ENCODE measurements at regions not wholly inside any gene's neighbourhood (a gene's known extent, or its start where the extent isn't known, plus 50 kb on each side); places are given as distances from the start of the nearest gene placed in this dataset.

- FAIRE-seq: no peak
- ChIA-PET POLR2A (no interaction called here), CTCF (no interaction called here)
- no peak overlapping the region for H3K4me3 ChIP-seq
- H3K27ac ChIP-seq: no peak overlapping the region
- TF ChIP-seq RFX5 (IDR thresholded peaks at IDR 0.05) (no peak), HOXA7 (CRISPR knock-in tag; IDR thresholded peaks at IDR 0.05) (no peak), TP53 (CRISPR knock-in tag; IDR thresholded peaks at IDR 0.05) (no peak), HDAC2 (IDR thresholded peaks at IDR 0.05) (no peak), KDM5A (IDR thresholded peaks at IDR 0.05) (no peak), ZFP36 (IDR thresholded peaks at IDR 0.05; ENCODE audit: borderline replicate concordance, partially characterized antibody) (no peak), HMGXB4 (CRISPR knock-in tag; IDR thresholded peaks at IDR 0.05; ENCODE audit: borderline replicate concordance) (no peak), POLR2A (IDR thresholded peaks at IDR 0.05; ENCODE audit: low read length) (no peak), EP300 (IDR thresholded peaks at IDR 0.05) (no peak), NFE2L2 (conservative IDR thresholded peaks at IDR 0.05; ENCODE audit: low read length) (no peak), GATA3 (IDR thresholded peaks at IDR 0.05; ENCODE audit: borderline replicate concordance) (no peak), USF2 (IDR thresholded peaks at IDR 0.05) (no peak), BCL3 (IDR thresholded peaks at IDR 0.05) (no peak), E2F6 (IDR thresholded peaks at IDR 0.05; ENCODE audit: borderline replicate concordance, low read depth) (no peak), JUN (IDR thresholded peaks at IDR 0.05) (no peak), PBX3 (IDR thresholded peaks at IDR 0.05) (no peak), MAX (IDR thresholded peaks at IDR 0.05) (no peak), MAFK (IDR thresholded peaks at IDR 0.05; ENCODE audit: partially characterized antibody) (no peak), JUNB (IDR thresholded peaks at IDR 0.05) (no peak), HOXB13 (CRISPR knock-in tag; IDR thresholded peaks at IDR 0.05; ENCODE audit: low read depth) (no peak)
- H3K4me1 ChIP-seq: no peaks in the 10 kb centered on the region
- H3K9me3 ChIP-seq: no peaks in the 10 kb centered on the region
- ATAC-seq: no peak
- no peak overlapping the region for H3K4me2 ChIP-seq
- DNase-seq (ENCODE audit: low read depth in 1 of 2, low spot score in 1 of 2): no peak
- 20% methylated on average over 6 of the region's 6 CpGs for WGBS (ENCODE audit: missing lambda C conversion rate)
Observed at GRCh38 chr1:14371771-14372497, 226.6 kb upstream of the KAZN start.

GRCh38 chr1:14372526-14372925, 226.0 kb upstream of the KAZN start:
- no peak overlapping the region for H3K4me3 ChIP-seq
- no peak for ATAC-seq
- TF ChIP-seq ATOH8 (CRISPR knock-in tag; IDR thresholded peaks at IDR 0.05; ENCODE audit: low read depth) (no peak), BHLHE40 (IDR thresholded peaks at IDR 0.05; ENCODE audit: low read depth, low read length) (no peak), ZNF302 (CRISPR knock-in tag; IDR thresholded peaks at IDR 0.05) (no peak), POLR2A (IDR thresholded peaks at IDR 0.05; ENCODE audit: low read length) (no peak), JUN (IDR thresholded peaks at IDR 0.05) (no peak), MAFK (IDR thresholded peaks at IDR 0.05; ENCODE audit: partially characterized antibody) (no peak), EHMT2 (IDR thresholded peaks at IDR 0.05; ENCODE audit: low read depth) (no peak), PBX3 (IDR thresholded peaks at IDR 0.05) (no peak), NFE2L2 (conservative IDR thresholded peaks at IDR 0.05; ENCODE audit: low read length) (no peak)

More at GRCh38 chr1:14372526-14372925, 226.0 kb upstream of the KAZN start:
- no peak for DNase-seq (ENCODE audit: low read depth in 1 of 2, low spot score in 1 of 2)
- 35% methylated on average over 5 of the region's 5 CpGs for WGBS (ENCODE audit: missing lambda C conversion rate)
- Histone ChIP-seq H3K4me2 (no peak overlapping the region), H3K27ac (no peak overlapping the region), H3K4me1 (no peaks in the 10 kb centered on the region), H3K9me3 (no peaks in the 10 kb centered on the region)
- POLR2A ChIA-PET: no interaction called here
- CTCF ChIA-PET: no interaction called here
- no peak for FAIRE-seq
